ENCODE measurements at regions not wholly inside any gene's neighbourhood (a gene's known extent, or its start where the extent isn't known, plus 50 kb on each side); places are given as distances from the start of the nearest gene placed in this dataset.
A peak's percentile ranks its signal among the peaks of the same experiment; 100 is the strongest.

DNA sequence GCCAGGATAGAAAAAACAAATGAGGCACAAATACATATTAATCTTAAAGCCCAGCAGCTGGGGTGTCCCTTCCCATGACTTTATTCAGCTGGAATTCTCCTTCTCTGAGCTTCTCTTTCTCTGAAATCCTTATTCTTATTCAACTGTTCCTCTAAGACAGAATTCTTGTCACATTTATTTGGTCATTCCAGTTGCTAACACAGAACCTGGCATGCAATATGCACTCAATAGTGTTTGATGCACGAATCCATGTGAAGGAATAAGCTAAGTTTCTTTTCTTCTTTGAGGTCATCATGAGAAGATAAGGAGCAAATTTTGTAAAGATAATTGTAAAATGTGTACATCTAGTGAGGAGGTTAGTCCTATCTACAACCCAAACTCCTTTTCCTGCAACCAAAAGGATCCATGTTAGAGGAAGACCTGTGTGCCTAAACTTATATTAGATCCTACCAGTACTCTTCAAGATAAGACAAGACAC is 154.2 kb upstream of the KCNMB2 start:
- Histone ChIP-seq H3K9me3 (ENCODE audit: low read depth, low read length, poor library complexity, severe bottlenecking) (no peaks in the 10 kb centered on the region), H3K4me3 (ENCODE audit: low read depth, low read length, poor library complexity, severe bottlenecking) (no peak overlapping the region), H3K27me3 (replicated peaks; ENCODE audit: insufficient read depth, low read depth, low read length, poor library complexity) (no peaks in the 10 kb centered on the region), H3K36me3 (ENCODE audit: insufficient read depth, low read length, poor library complexity, severe bottlenecking) (no peaks in the 10 kb centered on the region), H3K4me1 (ENCODE audit: insufficient read depth, low read length, poor library complexity, severe bottlenecking) (peaks cover 14% of the 10 kb centered on the region), H3K27ac (ENCODE audit: low read depth, low read length, poor library complexity, severe bottlenecking) (no peak overlapping the region)
- POLR2A ChIA-PET (ENCODE audit: low non-redundant PET) = no interaction called here
- CTCF ChIA-PET = no interaction called here
- DNase-seq (ENCODE audit: low spot score) = no peak
- no TSS peak for BruUV-seq (replicated peaks)
- intact Hi-C loops (cut with micrococcal nuclease; ENCODE audit: unreplicated experiment) = loop anchor here (10.0 kb wide), 4 partner anchors 927 to 1447 kb away; no protein-coding TSS in a partner anchor
- TF ChIP-seq CTCF (conservative IDR thresholded peaks at IDR 0.05; ENCODE audit: low read depth, low read length) (no peak), EZH2 (IDR thresholded peaks at IDR 0.05; ENCODE audit: borderline replicate concordance, low read depth, low read length, poor library complexity, severe bottlenecking) (no peak)

DNA sequence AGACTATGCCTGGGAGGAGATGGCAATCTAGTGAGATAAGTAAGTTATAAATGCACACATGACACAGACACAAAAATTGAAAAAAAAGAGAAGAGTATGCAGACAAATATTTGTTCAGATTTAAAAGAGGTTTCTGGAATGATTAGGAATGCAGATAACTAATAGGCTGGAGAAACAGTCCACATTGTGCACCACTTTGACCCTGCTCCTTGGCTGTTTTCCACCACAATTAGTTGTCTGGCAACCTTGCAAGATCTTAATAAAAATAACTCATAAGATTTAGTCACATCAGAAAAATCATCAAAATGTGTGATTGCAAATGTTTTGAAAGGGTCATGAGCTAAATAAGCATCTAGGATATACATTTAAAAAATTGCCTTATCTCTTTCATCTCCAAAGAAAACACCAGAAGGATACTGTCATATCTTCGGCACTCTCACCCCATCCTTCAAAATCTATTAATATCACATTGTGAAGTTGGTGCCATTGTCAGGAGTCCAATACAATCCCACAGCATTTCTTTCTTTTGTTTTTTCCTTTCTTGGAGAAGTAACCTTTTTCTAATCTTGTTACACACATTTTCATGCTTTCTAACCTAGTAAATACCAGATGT is 153.7 kb upstream of the KCNMB2 start:
- DNase-seq (ENCODE audit: low spot score) = no peak
- Histone ChIP-seq H3K4me1 (ENCODE audit: insufficient read depth, low read length, poor library complexity, severe bottlenecking) (peaks cover 14% of the 10 kb centered on the region), H3K36me3 (ENCODE audit: insufficient read depth, low read length, poor library complexity, severe bottlenecking) (no peaks in the 10 kb centered on the region), H3K9me3 (ENCODE audit: low read depth, low read length, poor library complexity, severe bottlenecking) (no peaks in the 10 kb centered on the region), H3K27ac (ENCODE audit: low read depth, low read length, poor library complexity, severe bottlenecking) (no peak overlapping the region), H3K27me3 (replicated peaks; ENCODE audit: insufficient read depth, low read depth, low read length, poor library complexity) (no peaks in the 10 kb centered on the region), H3K4me3 (ENCODE audit: low read depth, low read length, poor library complexity, severe bottlenecking) (no peak overlapping the region)
- ChIA-PET POLR2A (ENCODE audit: low non-redundant PET) (no interaction called here), CTCF (no interaction called here)
- no TSS peak for BruUV-seq (replicated peaks)
- intact Hi-C loops (cut with micrococcal nuclease; ENCODE audit: unreplicated experiment) = loop anchor here (10.0 kb wide), 4 partner anchors 928 to 1448 kb away; no protein-coding TSS in a partner anchor
- TF ChIP-seq CTCF (conservative IDR thresholded peaks at IDR 0.05; ENCODE audit: low read depth, low read length) = no peak
- no peak for TF ChIP-seq EZH2 (IDR thresholded peaks at IDR 0.05; ENCODE audit: borderline replicate concordance, low read depth, low read length, poor library complexity, severe bottlenecking)

- peak overlapping the region; percentile 1 for H3K27ac ChIP-seq (ENCODE audit: low read depth, low read length, poor library complexity, severe bottlenecking)
- no peak overlapping the region for H3K4me3 ChIP-seq (ENCODE audit: low read depth, low read length, poor library complexity, severe bottlenecking)
- BruUV-seq (replicated peaks) = TSS peak; percentile 73
- no peaks in the 10 kb centered on the region for H3K36me3 ChIP-seq (ENCODE audit: insufficient read depth, low read length, poor library complexity, severe bottlenecking)
- H3K27me3 ChIP-seq (replicated peaks; ENCODE audit: insufficient read depth, low read depth, low read length, poor library complexity) = no peaks in the 10 kb centered on the region
- H3K4me1 ChIP-seq (ENCODE audit: insufficient read depth, low read length, poor library complexity, severe bottlenecking) = peaks cover 14% of the 10 kb centered on the region
- intact Hi-C loops (cut with micrococcal nuclease; ENCODE audit: unreplicated experiment) = loop anchor here (5.0 to 10.0 kb wide), 5 partner anchors 930 to 1722 kb away; no protein-coding TSS in a partner anchor
- DNase-seq (ENCODE audit: low spot score) = no peak
- ChIA-PET CTCF (interaction anchor here (0.6 to 1.3 kb wide), 3 partner anchors 73 to 1720 kb away, joined by 3 read pairs; no protein-coding TSS in a partner anchor), POLR2A (ENCODE audit: low non-redundant PET) (no interaction called here)
- no peaks in the 10 kb centered on the region for H3K9me3 ChIP-seq (ENCODE audit: low read depth, low read length, poor library complexity, severe bottlenecking)
- TF ChIP-seq EZH2 (IDR thresholded peaks at IDR 0.05; ENCODE audit: borderline replicate concordance, low read depth, low read length, poor library complexity, severe bottlenecking) = no peak
- no peak for TF ChIP-seq CTCF (conservative IDR thresholded peaks at IDR 0.05; ENCODE audit: low read depth, low read length)
Observed at GRCh38 chr3:178384321-178385230, 151.7 kb upstream of the KCNMB2 start.

Measured in A673 (cell line).